ENCODE measurements at regions not wholly inside any gene's neighbourhood (a gene's known extent, or its start where the extent isn't known, plus 50 kb on each side); places are given as distances from the start of the nearest gene placed in this dataset.

GRCh38 chr2:64773461-64774118 lies 119.9 kb upstream of the SERTAD2 start:
- Histone ChIP-seq H3K4me3 (replicated peaks in 1 of 4; ENCODE audit: control extremely low read depth in 1 of 4, insufficient read depth in 1 of 4, low read depth in 3 of 4, low read length in 4 of 4) (no peak overlapping the region), H3K4me1 (ENCODE audit: control insufficient read depth, extremely low read depth, insufficient read depth, low read length) (peaks cover 8% of the 10 kb centered on the region), H2AFZ (ENCODE audit: low read length) (no peak overlapping the region), H3K27ac (ENCODE audit: insufficient read depth, low read length) (no peak overlapping the region), H3K9ac (ENCODE audit: insufficient read depth, low read length) (no peak overlapping the region), H3K36me3 (ENCODE audit: control insufficient read depth, insufficient read depth, low read length) (no peaks in the 10 kb centered on the region), H3K9me3 (ENCODE audit: control insufficient read depth, insufficient read depth, low read depth, low read length) (no peaks in the 10 kb centered on the region), H4K20me1 (ENCODE audit: control insufficient read depth, extremely low read depth, insufficient read depth, low read length) (no peaks in the 10 kb centered on the region), H3K4me2 (ENCODE audit: extremely low read depth, insufficient read depth, low read length) (no peak overlapping the region), H3K27me3 (ENCODE audit: control insufficient read depth, insufficient read depth, low read length) (no peaks in the 10 kb centered on the region), H3K79me2 (ENCODE audit: control insufficient read depth, insufficient read depth, low read length) (no peaks in the 10 kb centered on the region)
- DNase-seq (ENCODE audit: low read depth in 2 of 2) = no peak
- TF ChIP-seq CTCF (conservative IDR thresholded peaks at IDR 0.05 in 1 of 2, IDR thresholded peaks at IDR 0.05 in 1 of 2; ENCODE audit: low read depth in 1 of 2, low read length in 2 of 2) (no peak), EZH2 (IDR thresholded peaks at IDR 0.05; ENCODE audit: low read length, missing control alignments) (no peak)

- Histone ChIP-seq H4K20me1 (ENCODE audit: control insufficient read depth, extremely low read depth, insufficient read depth, low read length) (no peaks in the 10 kb centered on the region), H3K36me3 (ENCODE audit: control insufficient read depth, insufficient read depth, low read length) (no peaks in the 10 kb centered on the region), H3K27me3 (ENCODE audit: control insufficient read depth, insufficient read depth, low read length) (no peaks in the 10 kb centered on the region), H3K4me2 (ENCODE audit: extremely low read depth, insufficient read depth, low read length) (no peak overlapping the region), H3K79me2 (ENCODE audit: control insufficient read depth, insufficient read depth, low read length) (no peaks in the 10 kb centered on the region), H3K4me1 (ENCODE audit: control insufficient read depth, extremely low read depth, insufficient read depth, low read length) (peaks cover 6% of the 10 kb centered on the region), H3K27ac (ENCODE audit: insufficient read depth, low read length) (no peak overlapping the region), H3K9me3 (ENCODE audit: control insufficient read depth, insufficient read depth, low read depth, low read length) (no peaks in the 10 kb centered on the region), H2AFZ (ENCODE audit: low read length) (no peak overlapping the region), H3K9ac (ENCODE audit: insufficient read depth, low read length) (no peak overlapping the region), H3K4me3 (replicated peaks in 1 of 4; ENCODE audit: control extremely low read depth in 1 of 4, insufficient read depth in 1 of 4, low read depth in 3 of 4, low read length in 4 of 4) (no peak overlapping the region)
- no peak for DNase-seq (ENCODE audit: low read depth in 2 of 2)
- TF ChIP-seq EZH2 (IDR thresholded peaks at IDR 0.05; ENCODE audit: low read length, missing control alignments) = no peak
- no peak for TF ChIP-seq CTCF (conservative IDR thresholded peaks at IDR 0.05 in 1 of 2, IDR thresholded peaks at IDR 0.05 in 1 of 2; ENCODE audit: low read depth in 1 of 2, low read length in 2 of 2)
These were observed 124.1 kb upstream of the SERTAD2 start for GRCh38 chr2:64777841-64778240.

- TF ChIP-seq EZH2 (IDR thresholded peaks at IDR 0.05; ENCODE audit: low read length, missing control alignments) (no peak), CTCF (conservative IDR thresholded peaks at IDR 0.05 in 1 of 2, IDR thresholded peaks at IDR 0.05 in 1 of 2; ENCODE audit: low read depth in 1 of 2, low read length in 2 of 2) (no peak)
- Histone ChIP-seq H3K27me3 (ENCODE audit: control insufficient read depth, insufficient read depth, low read length) (no peaks in the 10 kb centered on the region), H3K79me2 (ENCODE audit: control insufficient read depth, insufficient read depth, low read length) (no peaks in the 10 kb centered on the region), H3K9ac (ENCODE audit: insufficient read depth, low read length) (no peak overlapping the region), H3K27ac (ENCODE audit: insufficient read depth, low read length) (peak overlapping the region; percentile 45), H3K36me3 (ENCODE audit: control insufficient read depth, insufficient read depth, low read length) (no peaks in the 10 kb centered on the region), H3K4me1 (ENCODE audit: control insufficient read depth, extremely low read depth, insufficient read depth, low read length) (peaks cover 6% of the 10 kb centered on the region), H2AFZ (ENCODE audit: low read length) (no peak overlapping the region), H4K20me1 (ENCODE audit: control insufficient read depth, extremely low read depth, insufficient read depth, low read length) (no peaks in the 10 kb centered on the region), H3K9me3 (ENCODE audit: control insufficient read depth, insufficient read depth, low read depth, low read length) (no peaks in the 10 kb centered on the region), H3K4me2 (ENCODE audit: extremely low read depth, insufficient read depth, low read length) (no peak overlapping the region), H3K4me3 (replicated peaks in 1 of 4; ENCODE audit: control extremely low read depth in 1 of 4, insufficient read depth in 1 of 4, low read depth in 3 of 4, low read length in 4 of 4) (no peak overlapping the region)
- DNase-seq (ENCODE audit: low read depth in 2 of 2) = peak; percentile 64 to 98
These were observed 125.5 kb upstream of the SERTAD2 start for GRCh38 chr2:64779117-64779690.

Measured in fibroblast of lung (primary cell).